NOMO-1 treated with DMSO at 0.1 percent for 48 hours (cell line): ENCODE measurements at regions not wholly inside any gene's neighbourhood (a gene's known extent, or its start where the extent isn't known, plus 50 kb on each side); places are given as distances from the start of the nearest gene placed in this dataset.
"Not testable (repeated sequence)": the region's sequence is repeated elsewhere in the genome, so short reads cannot be mapped to it uniquely, and the experiment has no call there.

Source experiments
- DNase-seq: peaks from one replicate; lab custom pipeline; 2025; ENCODE audit not compliant: unreplicated experiment; lab: John Stamatoyannopoulos, UW

DNA sequence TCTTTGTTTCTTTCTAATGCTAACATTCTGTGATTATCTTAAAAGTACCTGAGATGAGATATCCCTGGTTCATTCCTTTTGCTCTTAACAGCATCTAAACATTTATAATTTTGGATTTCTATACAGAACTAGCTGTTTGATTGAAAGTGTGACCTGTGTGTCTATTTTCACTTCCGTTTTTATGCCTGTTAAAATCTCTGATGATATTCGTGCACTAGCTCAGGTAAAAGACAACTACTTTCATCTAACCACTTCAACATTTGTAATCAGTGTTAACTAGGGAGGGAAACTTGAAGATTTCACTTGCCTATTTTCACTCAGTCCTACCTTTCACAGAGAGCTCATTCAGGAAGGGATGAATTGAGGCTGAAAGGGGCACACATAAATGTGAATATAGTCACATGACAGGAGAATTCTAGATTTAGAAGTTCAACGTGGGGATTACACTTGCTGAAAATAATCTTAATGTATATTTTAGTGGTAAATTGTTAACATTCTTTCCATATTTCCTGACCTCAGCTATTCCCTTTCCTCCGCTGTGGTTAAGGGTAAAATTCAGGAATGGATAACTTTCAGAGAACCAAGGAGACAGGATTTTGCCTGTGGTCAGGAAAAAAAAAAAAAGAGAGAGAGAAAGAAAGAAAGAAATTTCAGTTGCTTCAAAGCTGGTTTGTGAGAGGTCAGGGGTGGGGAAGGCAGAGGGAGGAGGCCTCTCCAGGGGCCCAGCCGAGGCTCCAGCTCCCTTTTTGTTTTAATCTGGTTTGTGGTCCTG, 159.8 kb upstream of the TSC22D2 start:
- DNase-seq, result peak; percentile 51

DNA sequence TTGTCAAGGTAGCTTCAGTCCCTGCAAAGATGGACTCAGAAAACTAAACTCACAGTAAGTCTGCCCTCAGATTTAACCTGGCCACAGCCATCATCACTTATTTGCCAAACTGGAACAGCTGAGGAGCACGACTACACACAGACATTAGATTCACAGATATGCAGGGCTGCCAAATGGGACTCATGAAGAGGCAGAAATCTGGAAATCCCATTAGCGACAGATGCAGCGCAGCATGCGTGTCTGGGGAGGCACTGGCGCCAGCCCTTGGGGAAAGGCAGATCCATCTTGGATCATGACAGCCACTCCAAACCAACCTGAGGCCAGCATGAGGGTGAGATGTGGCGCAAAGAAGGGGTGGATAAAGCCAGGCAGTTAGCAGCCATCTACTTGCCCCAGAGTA, 160.7 kb upstream of the TSC22D2 start:
- DNase-seq, result no peak

DNA sequence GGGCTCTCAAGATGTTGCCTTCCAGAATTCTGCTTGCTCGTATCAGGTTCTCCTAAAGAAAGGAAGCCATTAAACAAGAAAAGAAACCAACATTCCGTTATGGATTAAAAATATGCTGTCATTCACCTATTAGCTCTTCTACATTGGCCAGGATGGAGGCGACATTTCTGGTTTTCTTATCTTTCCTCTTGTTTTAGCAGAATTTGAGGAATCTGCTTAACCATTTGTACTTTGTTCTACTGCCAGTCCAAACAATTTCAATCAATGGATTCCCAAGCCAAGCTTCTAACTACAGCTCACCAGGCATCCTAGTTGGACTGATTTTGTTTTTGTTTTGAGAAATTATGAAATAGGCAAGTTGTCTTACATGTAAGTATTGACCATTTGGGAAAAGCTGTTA, 164.6 kb upstream of the TSC22D2 start:
- DNase-seq, result no peak

DNA sequence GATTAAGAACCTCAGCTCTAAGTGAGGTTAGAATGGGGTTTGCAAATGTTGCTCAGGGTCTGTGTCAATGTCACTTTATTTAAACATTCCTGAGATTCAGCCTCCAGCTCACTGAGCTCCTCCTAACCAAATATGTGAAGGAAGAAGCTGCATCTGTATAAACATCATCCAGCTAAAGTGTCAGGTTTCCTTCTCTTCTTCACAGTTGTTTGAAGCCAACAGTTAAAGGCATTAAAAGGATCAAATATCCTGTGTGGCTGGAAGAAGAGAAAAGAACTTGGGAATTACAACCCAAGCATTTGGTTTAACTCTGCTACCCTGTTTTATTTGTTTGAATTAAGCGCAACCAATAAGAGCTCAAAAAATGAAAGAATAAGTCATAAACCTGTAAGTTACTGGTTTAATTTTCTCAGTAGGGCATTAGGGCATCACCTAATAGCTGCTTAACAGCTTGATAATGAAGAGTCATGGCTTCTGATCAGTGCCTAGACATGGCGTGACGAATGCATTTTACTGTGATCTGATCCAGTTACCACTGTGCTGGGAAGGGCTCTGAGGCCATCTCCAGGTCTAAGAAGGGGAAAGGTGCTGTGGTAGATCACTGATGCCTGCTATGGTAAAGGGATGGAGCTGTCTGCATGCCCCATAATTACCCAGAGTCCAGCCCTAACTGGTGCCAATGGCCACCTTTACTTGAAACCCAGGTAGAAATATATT, 165.7 kb upstream of the TSC22D2 start:
- no peak for DNase-seq

DNA sequence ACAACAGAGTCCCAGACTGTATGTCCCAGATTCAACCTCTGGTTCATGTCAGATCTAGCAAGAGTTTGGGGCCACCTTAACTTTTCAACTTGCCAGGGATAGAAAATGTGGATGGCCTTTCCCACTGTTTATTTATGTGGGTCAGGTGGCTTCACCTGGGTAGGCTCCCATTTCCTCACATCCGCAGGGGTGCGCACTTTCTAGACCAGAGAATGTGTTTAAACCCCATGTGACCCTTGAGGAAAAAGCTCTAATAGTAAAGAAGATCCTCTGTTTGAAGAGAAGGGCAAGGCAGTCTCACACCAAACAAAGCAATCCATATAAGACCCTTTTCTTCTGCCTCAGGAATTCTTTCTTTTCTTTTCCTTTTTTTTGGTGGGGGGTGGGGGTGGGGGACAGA, 167.2 kb upstream of the TSC22D2 start:
- DNase-seq, result no peak

DNA sequence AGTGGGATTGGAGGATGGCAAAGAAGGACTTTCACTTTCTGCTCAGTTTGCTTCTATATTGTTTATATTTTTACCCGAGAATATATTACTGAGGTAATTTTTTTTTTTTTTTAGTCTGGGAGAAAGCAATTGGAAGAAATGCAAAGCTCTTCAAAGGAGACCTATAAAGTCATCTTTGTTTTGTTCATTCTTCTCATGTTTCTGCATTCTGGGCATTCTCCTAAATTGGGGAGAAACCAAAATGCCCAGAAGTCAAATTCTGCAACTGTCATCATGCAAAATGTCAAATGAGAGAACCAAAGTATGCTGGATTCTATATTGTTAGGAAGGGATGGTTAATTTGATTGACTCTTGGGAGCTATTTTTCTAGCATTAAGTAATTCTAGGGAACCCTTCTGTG, 168.3 kb upstream of the TSC22D2 start:
- no peak for DNase-seq

DNA sequence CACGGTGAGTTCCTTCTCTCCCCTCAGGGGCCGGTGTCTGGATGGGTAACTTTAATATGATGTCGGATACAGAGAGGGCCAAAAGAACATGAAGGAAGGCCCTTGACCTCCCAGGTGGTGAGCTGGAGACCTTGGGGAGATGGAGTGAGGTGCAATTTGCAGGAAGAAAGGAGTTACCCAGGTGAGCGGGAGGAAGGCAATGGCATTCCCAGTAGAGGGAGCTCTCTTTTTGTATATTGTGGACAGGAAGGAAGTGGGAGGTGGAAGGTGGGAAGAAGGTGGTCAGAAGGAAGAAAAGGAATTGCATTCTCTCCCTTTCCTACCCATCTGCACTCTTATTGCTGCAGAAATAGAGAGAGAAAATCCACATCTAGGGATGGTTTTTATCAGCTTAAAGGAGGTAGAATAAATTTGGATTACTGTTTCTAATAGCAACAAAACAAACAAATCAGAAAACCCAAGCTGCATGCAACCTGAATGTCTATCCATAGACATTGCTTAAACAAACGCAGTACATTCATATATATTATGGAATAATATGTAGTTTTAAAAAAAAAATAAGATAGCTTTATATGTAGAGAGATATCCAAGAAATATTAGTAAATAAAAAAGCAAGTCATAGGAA, 169.0 kb upstream of the TSC22D2 start:
- no peak for DNase-seq

DNA sequence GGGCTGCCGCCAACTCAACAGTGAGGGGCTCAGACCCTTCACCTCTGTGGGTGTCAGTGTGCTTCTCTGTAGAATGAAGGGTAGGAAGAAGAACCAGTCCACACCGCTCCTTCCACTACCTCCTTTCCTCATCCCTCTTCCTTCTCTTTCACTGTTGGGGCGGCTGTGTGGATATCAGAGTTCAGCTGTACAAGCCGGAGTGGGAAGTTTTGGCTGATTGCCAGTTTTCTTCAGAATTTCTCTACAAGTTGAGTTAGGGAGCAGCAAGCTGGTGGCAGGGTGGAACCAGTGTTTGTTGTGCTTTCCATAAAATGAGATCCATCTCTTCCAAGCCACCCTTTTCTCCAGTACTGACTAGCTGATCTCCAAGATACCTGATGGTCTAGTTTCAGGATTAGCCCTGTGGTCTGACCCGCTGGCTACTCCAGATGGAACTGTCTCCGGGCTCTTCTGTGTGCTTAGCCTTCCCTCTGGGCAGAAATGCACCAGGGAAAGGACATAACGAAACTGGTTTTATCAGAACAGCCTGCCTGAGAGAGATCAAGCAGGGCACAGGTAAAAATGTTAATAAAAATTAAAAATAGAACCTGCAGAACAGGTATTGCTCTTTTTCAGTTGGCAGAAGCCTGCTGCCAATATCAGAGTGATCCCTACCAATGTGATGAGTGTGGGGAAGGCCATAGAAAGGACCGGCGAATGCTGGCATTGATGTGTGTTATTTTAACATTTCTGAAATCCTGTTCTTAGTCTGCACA, 169.9 kb upstream of the TSC22D2 start:
- no peak for DNase-seq

DNA sequence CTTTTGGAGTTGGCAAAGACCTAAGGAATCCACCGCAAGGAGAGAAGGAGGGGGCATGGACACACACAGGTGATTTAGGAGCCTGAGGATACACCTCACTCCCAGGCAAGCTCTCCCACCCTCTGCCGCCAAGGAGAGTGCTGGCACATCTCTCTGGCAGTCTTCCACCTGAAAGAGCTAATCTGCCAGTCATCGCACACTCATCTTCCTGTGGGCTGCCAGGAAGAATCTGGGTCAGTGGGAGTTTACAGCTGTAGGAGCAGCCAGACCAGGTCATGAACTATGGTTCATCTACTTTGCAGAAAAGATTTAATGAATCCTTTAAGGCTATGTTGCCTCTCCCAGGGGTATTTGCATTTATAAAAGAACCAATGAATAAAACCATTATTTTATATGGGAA, 170.6 kb upstream of the TSC22D2 start:
- DNase-seq, result no peak

DNA sequence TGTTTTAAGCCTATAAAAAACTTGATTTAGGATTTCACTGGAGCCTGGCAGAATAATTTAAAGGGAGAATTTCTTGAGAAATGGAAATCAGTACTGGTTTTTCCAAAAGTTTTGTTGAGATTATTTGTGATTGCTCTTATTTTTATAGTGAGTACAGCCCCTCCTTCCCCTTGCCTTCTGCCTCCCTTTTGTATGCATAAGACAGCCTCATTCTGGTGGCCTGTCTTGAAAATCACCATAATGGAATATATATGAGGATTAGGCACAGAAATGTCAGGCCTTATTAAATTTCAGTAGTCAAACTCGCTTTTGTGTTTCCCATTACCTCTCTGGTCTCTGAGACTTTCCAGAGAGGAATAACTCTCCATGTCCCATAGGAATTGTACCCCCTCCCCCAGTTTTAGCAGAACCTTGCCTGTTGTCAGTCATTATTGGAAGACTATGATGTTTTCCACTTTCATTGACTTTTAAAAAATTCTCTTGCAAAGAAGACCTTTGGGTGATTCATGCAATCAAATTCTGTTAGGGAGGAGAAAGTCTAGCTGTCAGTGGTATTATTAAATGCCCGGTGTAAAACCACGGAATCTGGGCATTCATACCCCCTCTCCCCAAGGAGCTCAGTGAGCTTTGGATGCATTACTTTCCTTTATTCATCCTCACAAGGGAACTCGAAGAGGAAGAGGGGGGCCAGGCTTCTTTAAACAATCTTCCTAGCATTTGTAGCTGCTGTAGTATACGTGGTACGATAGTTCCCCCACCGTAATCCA, 171.6 kb upstream of the TSC22D2 start:
- DNase-seq, result no peak

DNA sequence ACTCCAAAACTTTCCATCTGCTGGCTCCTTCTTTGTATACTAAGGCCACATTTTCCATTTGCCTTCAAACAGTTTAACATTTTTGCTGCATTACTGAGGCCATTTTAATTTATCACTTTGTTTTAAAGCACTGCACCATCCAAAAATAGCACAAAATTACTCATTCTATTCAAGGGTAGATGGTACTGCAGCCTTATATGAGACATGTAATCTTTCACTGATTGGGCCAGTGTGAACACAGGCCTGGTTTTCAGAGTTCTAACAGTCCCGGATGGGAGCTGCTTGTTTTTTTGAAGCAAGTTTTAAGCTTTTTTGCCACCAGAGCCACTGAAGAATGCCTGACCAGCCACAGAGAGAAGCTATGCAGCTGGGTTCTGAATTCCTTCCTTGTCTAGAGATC, 172.3 kb upstream of the TSC22D2 start:
- DNase-seq, result no peak

DNA sequence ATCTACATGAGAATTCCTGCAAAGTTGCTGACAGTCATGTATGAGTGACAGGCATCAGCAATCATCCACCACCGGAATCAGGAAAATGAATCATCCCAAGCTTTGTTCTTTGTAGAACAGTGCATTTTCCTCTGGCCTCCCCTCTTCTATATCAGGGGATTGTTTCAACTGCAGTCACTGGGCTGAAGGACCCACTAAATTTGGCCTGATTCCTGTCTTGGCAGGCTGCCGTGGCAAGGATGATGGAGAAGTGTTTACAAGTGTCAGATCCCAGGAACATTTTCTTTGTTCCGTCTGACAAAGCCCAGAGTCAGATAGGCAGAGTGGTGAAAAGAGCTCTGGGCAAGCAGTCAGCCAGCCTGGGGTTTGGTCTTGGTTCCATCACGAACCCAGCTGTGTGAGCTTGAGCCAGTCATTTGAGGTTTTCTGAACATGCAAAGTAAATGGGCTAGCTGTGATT, 175.1 kb upstream of the TSC22D2 start:
- DNase-seq, result no peak

DNA sequence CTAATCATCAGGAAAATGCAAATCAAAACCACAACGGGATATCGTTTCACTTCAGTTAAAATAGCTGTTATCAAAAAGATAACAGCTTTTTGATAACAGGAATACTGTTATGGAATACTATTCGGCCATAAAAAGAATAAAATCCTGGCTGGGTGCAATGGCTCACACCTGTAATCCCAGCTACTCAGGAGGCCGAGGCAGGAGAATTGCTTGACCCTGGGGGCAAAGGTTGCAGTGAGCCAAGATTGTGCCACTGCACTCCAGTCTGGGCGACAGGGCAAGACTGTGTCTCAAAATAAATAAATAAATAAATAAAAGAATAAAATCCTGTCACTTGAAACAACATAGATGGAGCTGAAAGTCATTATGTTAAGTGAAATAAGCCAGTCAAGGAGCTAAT, 178.1 kb upstream of the TSC22D2 start:
- DNase-seq, result no peak

DNA sequence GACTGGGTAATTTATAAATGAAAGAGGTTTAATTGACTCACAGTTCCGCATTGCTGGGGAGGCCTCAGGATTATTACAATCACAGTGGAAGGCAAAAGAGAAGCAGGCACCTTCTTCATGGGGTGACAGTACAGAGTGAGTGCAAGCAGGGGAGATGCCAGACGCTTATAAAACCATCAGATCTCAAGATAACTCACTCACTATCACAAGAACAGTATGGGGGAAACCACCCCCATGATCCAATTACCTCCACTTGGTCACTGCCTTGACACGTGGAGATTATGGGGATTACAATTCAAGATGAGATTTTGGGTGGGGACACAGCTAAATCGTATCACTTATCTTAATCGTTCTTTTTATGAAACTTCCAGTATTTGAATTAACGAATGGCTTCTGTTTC, 179.5 kb upstream of the TSC22D2 start:
- not testable (repeated sequence) for DNase-seq

DNA sequence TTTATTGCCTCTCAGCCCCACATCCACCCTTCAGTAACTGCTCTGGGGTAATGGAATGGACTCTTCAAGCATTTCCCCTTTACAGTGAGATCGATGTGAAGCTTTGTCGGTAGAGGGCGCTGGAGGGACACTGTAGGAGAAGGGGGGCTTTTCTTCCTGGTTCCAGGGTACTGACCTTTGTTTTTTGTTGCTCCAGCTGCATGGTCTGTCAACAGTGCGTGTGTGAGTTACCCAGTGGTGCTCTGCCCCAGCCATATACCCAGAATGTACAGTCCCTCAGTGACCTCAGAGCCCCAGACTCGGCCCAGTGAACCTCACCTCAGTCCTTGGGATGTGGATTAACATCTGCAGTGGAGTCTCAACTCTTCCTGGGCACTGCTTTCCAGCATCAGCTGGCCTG, 180.3 kb upstream of the TSC22D2 start:
- peak; percentile 70 for DNase-seq

DNA sequence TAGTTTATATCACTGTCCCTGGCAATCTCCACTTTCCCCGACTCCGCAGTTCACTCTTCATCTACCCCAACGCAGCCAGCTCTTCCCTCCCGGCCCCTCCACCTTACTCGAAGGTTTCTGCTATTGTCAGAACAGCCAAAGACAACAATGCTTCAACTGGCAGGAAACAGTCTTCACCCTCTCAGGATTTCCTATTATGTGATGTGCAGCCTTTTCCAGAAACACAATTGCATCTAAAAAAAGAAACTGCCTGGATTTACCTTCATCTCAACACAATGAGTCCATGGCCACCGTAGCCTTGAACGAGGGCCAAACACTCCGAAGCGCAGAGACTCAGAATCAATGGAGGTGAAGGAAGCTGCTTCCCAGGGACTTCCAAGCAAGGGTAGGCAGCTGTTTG, 182.1 kb upstream of the TSC22D2 start:
- DNase-seq, result no peak

DNA sequence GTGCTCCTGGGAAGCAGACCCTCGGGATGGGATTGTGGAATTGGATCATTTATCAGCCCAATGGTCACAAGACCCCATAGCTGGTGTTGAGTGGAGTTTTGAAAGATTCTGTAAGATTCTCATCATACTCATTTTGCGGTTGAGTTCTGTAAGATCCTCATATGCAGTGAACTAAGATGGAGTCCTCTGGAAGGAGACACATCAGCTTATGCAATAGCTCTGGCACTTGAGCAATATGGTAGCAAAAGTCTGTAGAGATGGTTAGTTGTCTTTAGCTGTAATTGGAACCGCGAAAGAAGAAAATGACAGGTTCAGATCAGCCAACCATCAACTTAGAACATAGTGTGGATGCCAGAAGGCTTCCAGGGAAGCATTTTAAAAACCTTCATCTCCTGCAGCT, 184.5 kb upstream of the TSC22D2 start:
- peak; percentile 88 for DNase-seq

DNA sequence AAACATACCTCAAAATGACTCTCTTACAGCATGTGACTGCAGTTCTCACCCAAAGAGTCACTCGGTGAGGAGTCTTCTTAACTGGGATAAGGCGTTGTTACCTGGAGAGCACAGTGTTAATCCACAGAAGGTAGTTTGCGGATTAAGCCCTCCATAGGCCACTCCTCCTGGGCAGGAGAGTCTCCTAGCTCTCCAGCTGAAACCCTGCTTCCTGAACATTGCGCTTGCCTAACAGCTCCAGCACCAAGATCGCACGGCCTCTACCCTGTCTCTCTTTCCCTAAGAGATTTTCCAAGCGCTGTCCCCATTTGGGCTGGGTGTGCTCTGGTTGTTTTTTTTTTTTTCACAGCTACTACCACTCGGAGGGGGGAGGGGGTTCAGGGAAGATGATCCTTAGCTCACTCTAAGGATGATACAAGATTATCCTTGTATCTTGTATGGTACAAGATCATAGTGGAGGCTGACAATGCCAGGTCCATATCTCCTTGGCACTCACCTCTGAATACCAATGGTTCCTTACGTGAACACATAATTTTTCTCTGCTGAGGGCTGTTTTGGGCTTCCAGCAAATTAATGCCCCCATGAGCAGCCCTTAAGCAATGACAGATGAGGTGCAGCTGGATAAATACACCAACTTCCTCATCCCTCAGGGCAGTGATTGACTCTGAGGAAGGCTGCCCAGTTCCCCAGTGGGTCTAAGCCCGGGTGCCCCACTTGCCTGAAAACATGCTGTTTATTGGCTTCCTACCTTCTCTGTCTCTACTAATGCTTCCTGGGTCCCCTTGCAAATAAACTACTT, 185.2 kb upstream of the TSC22D2 start:
- peak; percentile 58 for DNase-seq

DNA sequence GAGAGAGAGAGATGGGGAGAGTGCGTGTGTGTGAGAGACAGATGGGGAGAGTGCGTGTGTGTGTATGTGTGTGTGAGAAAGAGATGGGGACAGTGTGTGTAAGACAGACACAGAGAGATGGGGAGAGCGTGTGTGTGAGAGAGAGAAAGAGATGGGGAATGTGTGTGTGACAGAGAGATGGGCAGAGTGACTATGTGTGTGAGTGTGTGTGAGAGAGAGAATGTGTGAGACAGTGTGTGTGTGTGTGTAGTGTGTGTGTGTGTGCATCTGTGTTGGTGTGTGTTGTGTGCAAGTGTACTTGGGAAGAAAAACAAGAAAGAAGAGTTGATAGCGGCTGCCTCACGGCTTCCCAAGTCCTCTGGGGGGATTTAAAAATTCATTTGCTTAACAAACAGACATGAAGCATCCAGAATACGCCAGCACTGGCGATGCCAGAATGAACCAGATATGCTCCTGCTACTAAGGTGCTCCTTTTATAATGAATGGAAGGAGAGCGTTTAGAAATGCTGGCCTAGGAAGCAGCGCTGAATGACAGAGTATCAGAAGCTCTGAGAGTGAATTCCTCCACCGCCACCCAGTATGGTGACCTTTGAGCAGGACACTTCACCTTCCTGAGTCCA, 186.1 kb upstream of the TSC22D2 start:
- no peak for DNase-seq
